ENCODE measurements at regions not wholly inside any gene's neighbourhood (a gene's known extent, or its start where the extent isn't known, plus 50 kb on each side); places are given as distances from the start of the nearest gene placed in this dataset.

- no peak for ATAC-seq
- no peak for TF ChIP-seq GLIS3 (CRISPR knock-in tag; IDR thresholded peaks at IDR 0.05)
- TF ChIP-seq ZFP30 (CRISPR knock-in tag; IDR thresholded peaks at IDR 0.05), result no peak
- TF ChIP-seq TOX (CRISPR knock-in tag; IDR thresholded peaks at IDR 0.05; ENCODE audit: borderline replicate concordance), result no peak
- no peak for TF ChIP-seq SNAI2 (CRISPR knock-in tag; IDR thresholded peaks at IDR 0.05)
- no peak for TF ChIP-seq RARB (CRISPR knock-in tag; IDR thresholded peaks at IDR 0.05)
- no peak for TF ChIP-seq ZNF8 (CRISPR knock-in tag; IDR thresholded peaks at IDR 0.05)
- no peak for TF ChIP-seq POU6F1 (CRISPR knock-in tag; IDR thresholded peaks at IDR 0.05; ENCODE audit: borderline replicate concordance, low read depth)
- TF ChIP-seq CSDC2 (CRISPR knock-in tag; IDR thresholded peaks at IDR 0.05), result no peak
- TF ChIP-seq ZFP3 (CRISPR knock-in tag; IDR thresholded peaks at IDR 0.05), result no peak
- TF ChIP-seq CREB5 (CRISPR knock-in tag; IDR thresholded peaks at IDR 0.05; ENCODE audit: low read depth), result no peak
These were observed 205.9 kb downstream of the RSL24D1 start for GRCh38 chr15:54990793-54991192.

- TF ChIP-seq ESRRG (CRISPR knock-in tag; IDR thresholded peaks at IDR 0.05) (no peak), GLIS3 (CRISPR knock-in tag; IDR thresholded peaks at IDR 0.05) (no peak), PATZ1 (CRISPR knock-in tag; IDR thresholded peaks at IDR 0.05; ENCODE audit: borderline replicate concordance) (no peak), OSR1 (CRISPR knock-in tag; IDR thresholded peaks at IDR 0.05) (no peak), CSDC2 (CRISPR knock-in tag; IDR thresholded peaks at IDR 0.05) (no peak), BACH2 (CRISPR knock-in tag; IDR thresholded peaks at IDR 0.05; ENCODE audit: borderline replicate concordance) (no peak), TOX (CRISPR knock-in tag; IDR thresholded peaks at IDR 0.05; ENCODE audit: borderline replicate concordance) (no peak), ZFP3 (CRISPR knock-in tag; IDR thresholded peaks at IDR 0.05) (no peak), ZNF70 (CRISPR knock-in tag; IDR thresholded peaks at IDR 0.05) (no peak), SNAI2 (CRISPR knock-in tag; IDR thresholded peaks at IDR 0.05) (no peak), ISL1 (CRISPR knock-in tag; IDR thresholded peaks at IDR 0.05) (no peak)
- ATAC-seq, result no peak
These were observed 208.9 kb downstream of the RSL24D1 start for GRCh38 chr15:54987881-54988280.

GRCh38 chr15:54979964-54980363 is 216.8 kb downstream of the RSL24D1 start:
- ATAC-seq, result no peak
- TF ChIP-seq SNAI2 (CRISPR knock-in tag; IDR thresholded peaks at IDR 0.05), result no peak
- TF ChIP-seq TSHZ2 (CRISPR knock-in tag; IDR thresholded peaks at IDR 0.05), result no peak
- TF ChIP-seq GLIS3 (CRISPR knock-in tag; IDR thresholded peaks at IDR 0.05), result no peak
- no peak for TF ChIP-seq ESRRG (CRISPR knock-in tag; IDR thresholded peaks at IDR 0.05)
- no peak for TF ChIP-seq TOX (CRISPR knock-in tag; IDR thresholded peaks at IDR 0.05; ENCODE audit: borderline replicate concordance)
- TF ChIP-seq ZFP3 (CRISPR knock-in tag; IDR thresholded peaks at IDR 0.05), result no peak
- TF ChIP-seq OSR1 (CRISPR knock-in tag; IDR thresholded peaks at IDR 0.05), result no peak
- TF ChIP-seq POU6F1 (CRISPR knock-in tag; IDR thresholded peaks at IDR 0.05; ENCODE audit: borderline replicate concordance, low read depth), result no peak
- no peak for TF ChIP-seq BACH2 (CRISPR knock-in tag; IDR thresholded peaks at IDR 0.05; ENCODE audit: borderline replicate concordance)
- no peak for TF ChIP-seq ISL1 (CRISPR knock-in tag; IDR thresholded peaks at IDR 0.05)
- no peak for TF ChIP-seq PATZ1 (CRISPR knock-in tag; IDR thresholded peaks at IDR 0.05; ENCODE audit: borderline replicate concordance)
- no peak for TF ChIP-seq ZNF8 (CRISPR knock-in tag; IDR thresholded peaks at IDR 0.05)
- TF ChIP-seq ARNTL (CRISPR knock-in tag; IDR thresholded peaks at IDR 0.05; ENCODE audit: borderline replicate concordance, low read depth), result no peak
- TF ChIP-seq CREB5 (CRISPR knock-in tag; IDR thresholded peaks at IDR 0.05; ENCODE audit: low read depth), result no peak
- no peak for TF ChIP-seq ZFP30 (CRISPR knock-in tag; IDR thresholded peaks at IDR 0.05)
- TF ChIP-seq ZNF565 (CRISPR knock-in tag; conservative IDR thresholded peaks at IDR 0.05; ENCODE audit: low read depth), result no peak
- no peak for TF ChIP-seq RARB (CRISPR knock-in tag; IDR thresholded peaks at IDR 0.05)
- no peak for TF ChIP-seq ZNF70 (CRISPR knock-in tag; IDR thresholded peaks at IDR 0.05)
- no peak for TF ChIP-seq TCF4 (CRISPR knock-in tag; IDR thresholded peaks at IDR 0.05; ENCODE audit: borderline replicate concordance)
- no peak for TF ChIP-seq CSDC2 (CRISPR knock-in tag; IDR thresholded peaks at IDR 0.05)

All from SK-N-SH treated with all-trans-retinoic acid at 6 μM for 48 hours (cell line).